ENCODE measurements at regions not wholly inside any gene's neighbourhood (a gene's known extent, or its start where the extent isn't known, plus 50 kb on each side); places are given as distances from the start of the nearest gene placed in this dataset.

DNA sequence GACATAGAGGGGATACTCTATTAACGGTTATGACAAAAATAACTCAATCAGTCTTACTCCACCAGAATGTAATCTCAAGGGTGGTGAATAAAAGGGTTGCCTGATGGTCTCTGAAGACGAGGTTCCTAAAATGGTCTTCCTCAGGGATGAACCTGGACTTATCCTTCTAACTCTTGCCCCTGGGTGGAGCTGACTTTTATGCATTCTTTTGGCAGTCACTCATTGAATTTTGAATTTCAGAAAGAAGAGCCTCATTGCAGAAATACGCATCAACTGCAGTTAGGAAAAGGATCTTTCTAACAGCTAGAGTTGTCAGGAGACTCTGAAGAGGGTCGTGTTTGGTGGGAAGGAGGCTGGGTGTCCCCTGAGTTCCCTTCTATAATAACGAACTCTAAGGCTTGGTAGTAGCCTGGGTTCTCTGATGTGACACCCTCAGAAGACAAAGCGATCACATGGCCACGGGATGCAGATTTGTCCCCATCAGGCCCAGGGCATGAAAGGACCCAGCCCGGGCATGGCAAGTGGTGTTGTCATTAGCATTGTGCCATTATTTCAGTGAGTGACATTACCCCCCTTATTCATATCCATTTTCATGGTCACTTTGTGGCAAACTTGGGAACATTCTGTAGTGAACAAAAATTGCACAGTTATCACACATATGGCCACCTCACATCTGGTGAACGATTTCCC lies 58.6 kb upstream of the JCAD start:
- no peak for DNase-seq (ENCODE audit: low spot score)

GRCh38 chr10:30116041-30116491 lies 56.7 kb upstream of the JCAD start:
- DNase-seq (ENCODE audit: low spot score) = no peak

GRCh38 chr10:30115626-30115940 lies 56.2 kb upstream of the JCAD start:
- DNase-seq (ENCODE audit: low spot score) = no peak

- no peak for DNase-seq (ENCODE audit: low spot score)
Observed at GRCh38 chr10:30114881-30115625, 55.7 kb upstream of the JCAD start.

DNA sequence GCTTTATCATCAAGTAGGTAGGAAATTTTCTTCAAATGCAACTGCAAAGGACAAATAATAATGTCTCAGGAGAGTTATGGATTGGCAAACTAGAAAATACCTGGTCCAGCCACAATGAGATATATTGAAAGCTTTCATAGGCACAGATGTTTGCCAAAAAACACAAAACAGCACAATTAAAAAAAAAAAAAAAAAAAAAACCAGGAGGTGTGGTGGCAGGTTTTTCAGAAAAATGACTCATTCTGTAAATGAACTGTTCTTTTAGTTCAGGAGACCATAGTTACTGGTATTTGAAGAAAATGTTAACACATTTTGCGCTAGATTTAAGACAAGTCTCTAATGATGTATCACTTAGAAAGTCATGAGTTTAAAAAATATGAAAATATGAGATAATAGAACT lies 55.0 kb upstream of the JCAD start:
- DNase-seq (ENCODE audit: low spot score) = no peak

DNA sequence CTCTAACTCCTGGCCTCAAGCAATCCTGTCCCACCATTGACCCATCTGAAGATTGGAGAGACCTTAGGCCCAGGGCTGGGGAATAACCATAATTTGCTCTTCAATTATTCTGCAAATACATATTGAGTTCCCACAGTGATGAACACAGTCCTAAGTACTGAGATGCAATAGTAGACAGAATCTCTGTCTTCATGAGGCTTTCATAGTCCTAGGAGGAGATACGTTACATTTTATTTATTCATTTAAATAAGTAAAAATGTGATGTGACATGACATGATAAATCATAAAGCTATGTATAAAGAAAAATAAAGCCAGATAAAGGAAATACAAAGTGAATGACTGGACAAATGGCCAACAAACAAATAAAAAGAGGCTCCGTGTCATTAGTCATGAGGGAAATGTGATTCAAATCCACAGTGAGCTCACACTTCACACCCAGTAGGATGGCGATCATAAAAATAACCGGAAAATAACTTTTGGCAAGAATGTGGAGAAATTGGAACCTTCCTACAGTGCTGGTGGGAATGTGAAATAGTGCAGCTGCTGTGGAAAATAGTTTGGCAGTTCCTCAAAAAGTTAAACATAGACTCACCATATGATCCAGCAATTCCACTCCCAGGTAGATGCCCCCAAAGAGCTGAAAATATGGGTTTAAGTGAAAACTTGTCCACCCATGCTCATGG lies 52.1 kb upstream of the JCAD start:
- DNase-seq (ENCODE audit: low spot score) = no peak
